HG02884 (cell line): ENCODE measurements at regions not wholly inside any gene's neighbourhood (a gene's known extent, or its start where the extent isn't known, plus 50 kb on each side); places are given as distances from the start of the nearest gene placed in this dataset.

ENCODE experiments used
- ATAC-seq: cut with Tn5 transposase; IDR thresholded peaks from one replicate; pipeline ENCODE4 v1.9.1; 2021; ENCODE audit warnings: mild to moderate bottlenecking, moderate library complexity; ENCODE audit not compliant: unreplicated experiment

DNA sequence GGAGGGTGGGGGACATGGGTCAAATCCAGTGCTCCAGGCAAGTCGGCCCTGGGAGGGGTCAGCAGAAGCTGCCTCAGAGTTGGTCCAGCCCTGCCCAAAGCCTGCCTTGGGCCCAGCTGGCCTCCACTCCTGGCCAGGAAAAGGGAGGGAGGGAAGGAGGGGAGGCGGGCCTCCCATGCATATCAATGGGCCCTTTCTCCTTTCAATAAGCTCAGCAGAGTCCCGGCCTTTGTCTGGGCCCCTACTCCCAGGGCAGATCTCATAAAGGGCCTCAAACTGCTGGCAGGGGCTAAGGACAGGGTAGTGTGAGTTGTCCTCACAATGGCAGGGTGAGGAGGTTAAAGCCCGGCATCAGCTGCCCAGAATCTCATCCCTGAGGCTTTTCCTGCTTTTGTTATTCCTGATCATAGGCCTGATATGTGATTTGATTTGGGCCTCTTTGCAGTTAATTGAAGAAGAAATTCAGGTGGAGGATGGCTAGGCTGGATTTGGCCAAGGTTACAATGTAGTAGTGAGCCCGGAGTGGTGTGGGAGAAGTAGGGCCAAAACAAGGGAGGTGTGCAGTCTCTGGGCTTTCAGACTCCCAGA is 121.1 kb upstream of the ATP6AP2 start:
- ATAC-seq, result no peak

DNA sequence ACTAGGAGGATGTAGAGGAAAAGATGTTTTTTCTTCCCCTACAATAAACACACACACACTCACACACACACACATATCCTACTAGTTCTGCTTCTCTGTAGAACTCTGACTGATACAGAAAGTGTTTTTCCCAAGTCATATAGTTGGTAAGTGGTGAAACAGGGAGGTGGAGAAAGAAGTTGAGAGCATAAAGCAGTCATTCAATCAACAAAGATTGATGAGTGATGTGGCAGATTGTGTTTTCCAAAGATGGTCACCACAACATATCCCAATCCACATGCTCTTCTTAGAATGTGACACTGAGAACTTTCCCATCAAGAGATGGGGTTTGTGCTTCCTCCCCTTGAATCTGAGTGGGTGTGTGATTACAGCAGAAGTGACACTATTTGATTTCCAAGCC is 123.4 kb upstream of the ATP6AP2 start:
- no peak for ATAC-seq

DNA sequence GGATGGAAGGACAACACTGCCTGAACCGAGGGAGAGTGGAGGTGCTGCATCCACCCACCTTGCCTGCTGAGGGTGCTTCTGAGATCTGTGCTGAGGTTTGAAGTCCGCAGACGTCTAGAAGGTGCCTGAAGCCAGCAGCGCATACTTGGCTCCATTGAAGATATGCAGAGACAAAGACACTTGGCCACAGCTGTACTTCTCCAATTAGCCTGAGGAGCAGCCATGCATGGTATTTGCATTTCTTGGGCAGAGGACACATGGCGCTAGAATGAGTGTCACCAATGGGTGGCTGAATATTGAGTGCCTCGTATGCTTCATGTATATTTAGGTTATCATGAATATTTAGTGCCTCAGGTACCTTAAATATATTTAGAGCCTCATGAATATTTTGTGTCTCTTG is 128.7 kb upstream of the ATP6AP2 start:
- no peak for ATAC-seq

DNA sequence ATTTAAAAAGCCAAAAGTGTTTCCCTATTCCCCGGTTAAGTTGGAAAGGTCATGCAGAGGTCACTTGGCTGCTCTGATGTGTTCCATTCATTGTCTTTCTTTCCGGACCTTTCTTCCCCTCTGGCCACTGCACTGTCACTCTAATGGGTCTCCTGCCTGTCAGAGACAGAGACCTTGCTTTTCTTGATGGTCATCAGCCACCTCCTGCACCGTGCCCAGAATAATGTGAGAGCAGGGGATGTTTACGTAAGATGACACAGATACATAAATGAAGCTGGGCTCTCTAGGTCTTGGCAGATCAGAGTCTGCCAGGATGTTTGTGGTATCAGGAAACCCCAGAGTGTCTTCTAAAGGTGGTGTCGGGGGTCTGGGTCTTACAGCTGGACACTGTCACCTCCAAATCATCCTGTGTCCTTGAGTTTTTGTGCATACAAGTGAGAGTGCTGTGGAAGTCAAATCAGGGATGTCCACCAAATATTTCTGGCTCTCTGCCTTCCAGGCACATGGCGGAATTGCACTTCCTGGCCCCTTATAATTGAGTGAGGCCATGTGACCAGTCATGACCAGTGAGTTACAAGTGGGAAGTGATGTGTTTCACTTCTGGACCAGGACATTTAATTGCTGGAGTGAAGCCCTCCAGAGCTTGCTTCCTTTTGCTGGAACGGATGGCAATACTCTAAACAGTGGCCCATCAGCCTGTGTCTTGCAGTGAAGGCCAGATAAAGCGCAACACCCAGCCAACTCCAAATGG is 130.6 kb upstream of the ATP6AP2 start:
- no peak for ATAC-seq

DNA sequence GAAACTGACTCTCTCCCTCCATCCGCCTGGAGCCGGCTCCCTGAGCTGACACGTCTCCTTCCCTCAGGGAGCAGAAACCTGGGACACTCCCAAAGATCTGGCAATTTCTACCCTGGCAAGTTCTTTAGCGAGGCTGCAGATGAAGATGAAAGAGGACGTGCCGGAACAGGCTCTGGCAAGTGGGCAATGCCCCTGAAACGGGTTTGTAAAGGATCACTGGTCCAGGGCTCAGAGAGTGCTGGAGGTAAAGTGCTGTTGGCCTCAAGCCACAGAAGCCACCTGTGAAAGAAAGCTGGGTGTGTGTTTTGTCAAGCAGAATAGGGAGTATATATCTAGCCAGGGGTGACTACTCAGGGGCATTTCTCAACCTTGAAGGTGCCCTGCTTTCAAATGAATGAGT is 131.4 kb upstream of the ATP6AP2 start:
- no peak for ATAC-seq

DNA sequence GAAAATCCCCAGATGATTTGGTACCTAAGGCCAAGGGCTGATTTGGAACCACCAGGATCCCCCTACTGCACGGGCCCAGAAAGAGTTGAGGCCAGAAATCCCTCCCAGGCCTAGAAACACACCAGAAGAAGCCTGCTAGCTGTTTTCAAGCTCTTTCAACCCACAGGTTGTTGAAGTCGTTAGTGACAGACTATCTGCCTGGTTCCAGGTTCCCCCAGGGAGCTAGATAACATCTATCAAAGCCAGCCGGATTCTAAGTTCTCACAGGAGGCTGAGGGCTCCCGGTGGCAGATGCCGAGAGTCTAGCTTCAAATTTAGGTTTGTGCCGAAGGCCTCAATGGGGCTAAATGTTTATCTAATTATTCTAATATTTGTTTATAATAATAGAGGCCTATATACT is 132.0 kb upstream of the ATP6AP2 start:
- no peak for ATAC-seq

DNA sequence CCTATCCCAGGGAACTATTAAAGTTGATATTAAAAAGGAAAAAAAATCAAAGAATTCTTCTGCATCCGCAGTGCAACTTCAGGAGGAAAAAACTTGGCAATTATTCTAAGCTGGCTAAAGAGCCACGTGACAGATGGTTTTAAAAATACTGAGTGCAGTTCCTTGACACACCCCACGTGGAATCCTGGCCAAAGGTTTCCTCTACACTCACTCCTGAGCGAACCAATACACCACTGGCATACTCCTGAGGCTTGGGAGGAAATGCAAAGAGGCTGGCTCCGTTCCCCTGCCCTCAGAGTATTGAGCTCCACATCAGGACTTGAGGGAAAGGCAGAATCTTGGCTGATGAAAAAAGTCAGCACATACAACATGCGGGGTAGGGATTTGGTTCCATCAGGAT is 133.8 kb upstream of the ATP6AP2 start:
- ATAC-seq, result no peak

DNA sequence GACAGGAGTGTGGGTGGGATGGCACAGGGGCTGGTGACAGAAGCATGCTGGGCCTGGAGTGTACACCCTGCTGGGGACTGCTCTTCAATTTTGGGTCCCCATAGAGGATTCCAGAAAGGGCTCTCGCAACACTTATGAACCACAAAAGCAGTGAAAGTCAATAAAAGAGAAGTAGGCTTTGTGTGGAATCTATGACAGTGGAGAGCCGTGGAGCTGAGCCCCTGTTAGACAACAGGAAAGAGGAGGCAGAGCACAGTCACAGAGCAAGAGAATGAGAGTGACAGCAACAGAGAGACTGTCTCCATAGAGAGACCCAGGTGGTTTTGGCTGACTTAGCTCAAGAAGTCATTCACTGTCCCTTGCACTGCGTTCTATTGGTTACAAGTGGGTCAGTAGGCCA is 135.1 kb upstream of the ATP6AP2 start:
- no peak for ATAC-seq

DNA sequence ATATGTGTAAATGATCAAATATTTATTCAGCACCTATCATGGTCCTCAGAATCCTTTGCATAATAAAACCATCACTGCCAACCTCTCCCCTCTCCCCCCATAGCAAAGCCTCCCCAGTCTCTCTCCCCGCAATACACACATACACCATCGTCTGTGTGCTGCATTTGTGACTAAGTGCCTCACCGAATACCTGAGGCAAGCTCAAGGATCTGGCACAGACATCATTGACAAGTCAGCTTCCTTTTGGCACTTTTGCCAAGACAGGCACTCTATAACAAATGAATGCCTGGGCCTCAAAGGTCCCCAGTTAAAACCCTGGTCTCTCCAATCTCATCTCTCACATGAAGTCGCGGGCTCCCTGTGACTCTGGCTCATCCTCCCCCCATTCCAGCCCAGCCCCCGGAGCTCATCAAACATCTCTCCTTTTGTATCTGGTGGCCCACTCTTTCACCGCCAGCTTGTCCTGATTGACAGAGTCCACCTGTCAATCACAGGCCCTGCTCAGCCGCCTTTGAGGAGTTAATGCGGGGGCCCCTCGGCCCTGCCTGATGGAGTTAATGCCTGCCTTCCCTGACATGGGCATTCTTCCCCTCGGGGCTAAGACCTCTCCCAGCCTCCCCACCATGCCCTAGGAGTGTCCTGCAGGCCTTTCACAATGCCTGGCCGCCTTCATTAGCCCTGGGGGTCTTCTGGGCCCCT is 135.8 kb upstream of the ATP6AP2 start:
- no peak for ATAC-seq

DNA sequence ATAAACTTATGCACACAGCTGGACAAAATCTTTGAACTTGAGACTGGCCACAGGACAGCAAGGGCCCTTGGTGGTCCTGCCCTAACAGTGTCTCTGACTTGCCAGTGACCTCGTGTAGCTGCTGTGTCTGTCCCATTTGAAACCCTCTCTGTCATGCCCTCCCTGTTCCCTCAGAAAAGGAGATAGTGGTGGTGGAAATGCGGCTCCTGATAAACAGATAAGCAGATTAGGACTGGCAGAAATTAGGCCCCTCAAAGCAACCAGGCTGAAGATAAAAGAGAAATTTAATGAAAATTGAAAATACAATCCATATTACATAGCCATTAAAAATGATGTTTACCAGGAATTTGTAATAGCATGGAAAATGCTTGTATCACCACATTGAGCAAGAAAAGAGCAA is 136.6 kb upstream of the ATP6AP2 start:
- no peak for ATAC-seq

DNA sequence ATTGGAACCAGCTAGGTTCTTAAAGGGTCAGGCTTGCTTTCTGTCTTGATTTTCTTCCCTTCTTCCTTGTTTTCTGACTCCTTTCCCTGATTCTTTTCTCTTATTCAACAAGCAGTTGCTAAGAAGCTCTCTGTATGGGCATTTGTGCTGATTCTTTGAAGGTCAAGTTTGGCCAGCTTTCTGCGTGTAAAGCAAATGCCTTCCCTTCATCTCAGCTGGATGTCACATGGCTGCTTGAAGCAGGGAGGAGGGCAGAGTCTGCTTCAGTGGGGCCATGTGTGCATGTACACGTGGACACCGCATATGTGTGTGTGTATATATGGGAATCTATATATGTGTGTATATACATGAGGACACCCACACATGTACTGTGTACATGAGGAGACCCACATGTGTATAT is 139.9 kb upstream of the ATP6AP2 start:
- no peak for ATAC-seq

DNA sequence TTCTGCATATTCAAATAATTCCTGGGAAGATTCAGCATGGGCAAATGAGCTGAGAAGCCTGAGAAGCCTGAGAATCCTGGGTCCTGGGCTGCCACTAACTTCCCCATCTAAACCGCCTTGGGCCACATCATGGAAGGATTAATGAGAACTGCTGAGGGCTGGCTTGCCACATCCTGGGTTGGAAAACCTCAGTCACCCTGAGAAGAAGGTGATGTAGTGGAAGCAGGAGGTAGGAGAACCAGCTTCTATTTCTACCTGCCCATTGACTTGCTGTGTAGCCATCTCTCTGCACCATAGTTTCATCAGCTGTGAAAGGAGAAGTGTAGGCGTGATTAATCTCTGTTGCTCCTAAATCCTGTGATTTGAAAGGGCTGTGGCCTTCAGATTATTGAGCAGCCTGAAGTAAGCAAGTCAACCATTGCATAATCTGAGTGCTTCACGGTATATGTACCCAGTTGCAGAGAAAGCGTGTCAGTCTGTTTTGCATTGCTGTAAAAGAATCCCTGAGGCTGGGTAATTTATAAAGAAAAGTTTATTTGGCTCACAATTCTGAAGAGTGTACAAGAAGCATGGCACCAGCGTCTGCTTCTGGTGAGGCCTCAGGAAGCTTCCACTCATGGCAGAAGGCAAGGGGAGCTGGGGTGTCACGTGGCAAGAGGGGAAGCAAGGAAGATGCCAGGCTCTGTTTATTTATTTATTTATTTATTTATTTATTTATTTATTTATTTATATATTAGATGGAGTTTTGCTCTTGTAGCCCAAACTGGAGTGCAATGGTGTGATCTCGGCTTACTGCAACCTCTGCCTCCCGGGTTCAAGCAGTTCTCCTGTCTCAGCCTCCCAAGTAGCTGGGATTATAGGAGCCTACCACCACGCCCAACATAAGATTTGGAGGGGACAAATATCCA is 140.9 kb upstream of the ATP6AP2 start:
- ATAC-seq, result no peak

DNA sequence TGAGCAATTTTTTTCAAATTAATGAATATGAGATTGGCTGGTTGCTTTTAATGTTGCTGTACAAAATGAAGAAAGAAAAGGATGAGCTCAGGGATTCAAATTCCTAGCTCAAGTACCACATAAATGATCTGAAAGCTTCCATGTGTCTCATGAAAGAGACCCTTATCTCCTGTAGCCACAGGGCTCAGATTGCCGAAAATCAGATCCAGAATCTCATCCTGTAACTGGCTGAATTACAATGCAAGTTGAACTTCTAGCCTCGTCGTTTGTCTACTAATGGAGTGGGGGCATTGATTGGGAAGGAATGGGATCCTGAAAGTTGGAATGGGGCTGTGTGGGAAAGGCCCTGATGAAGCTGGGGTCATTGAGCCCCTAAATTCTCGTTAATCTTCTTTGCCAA is 143.4 kb upstream of the ATP6AP2 start:
- ATAC-seq, result no peak

DNA sequence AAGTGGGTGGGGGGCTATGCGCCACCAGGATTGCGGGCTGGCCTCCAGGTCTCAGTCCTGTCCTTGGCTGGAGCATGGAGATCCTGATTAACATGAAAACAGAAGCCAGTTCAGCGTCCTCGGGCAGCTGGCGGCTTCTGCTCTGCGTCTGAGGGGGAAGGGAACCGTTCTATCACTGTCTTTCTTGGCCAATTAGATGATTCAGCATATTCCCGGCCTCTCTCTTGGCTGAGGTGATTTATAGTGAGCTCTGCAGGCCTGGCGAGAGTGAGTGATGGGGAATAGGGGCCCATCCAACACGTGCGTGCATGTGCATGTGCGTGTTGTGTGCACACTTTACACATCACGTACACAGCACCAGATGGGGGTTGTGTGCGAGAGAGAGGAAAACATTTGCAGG is 145.8 kb upstream of the ATP6AP2 start:
- ATAC-seq, result no peak

DNA sequence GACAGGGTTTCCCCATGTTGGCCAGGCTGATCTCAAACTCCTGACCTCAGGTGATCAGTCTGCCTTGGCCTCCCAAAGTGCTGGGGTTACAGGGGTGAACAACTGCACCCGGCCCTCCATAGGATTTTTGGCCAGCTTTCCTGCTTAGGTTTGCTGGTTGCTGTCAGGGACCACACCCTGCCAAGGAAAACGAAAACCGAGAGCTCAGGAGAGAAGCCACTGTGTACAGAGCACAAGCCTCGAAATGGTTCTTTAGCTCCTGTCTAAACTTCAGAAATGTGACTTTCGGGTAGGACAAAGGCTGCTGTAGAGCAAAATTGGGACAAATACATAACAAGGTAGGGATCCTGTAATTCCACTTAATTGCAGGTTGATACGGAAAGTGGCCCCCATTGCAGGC is 146.3 kb upstream of the ATP6AP2 start:
- no peak for ATAC-seq

DNA sequence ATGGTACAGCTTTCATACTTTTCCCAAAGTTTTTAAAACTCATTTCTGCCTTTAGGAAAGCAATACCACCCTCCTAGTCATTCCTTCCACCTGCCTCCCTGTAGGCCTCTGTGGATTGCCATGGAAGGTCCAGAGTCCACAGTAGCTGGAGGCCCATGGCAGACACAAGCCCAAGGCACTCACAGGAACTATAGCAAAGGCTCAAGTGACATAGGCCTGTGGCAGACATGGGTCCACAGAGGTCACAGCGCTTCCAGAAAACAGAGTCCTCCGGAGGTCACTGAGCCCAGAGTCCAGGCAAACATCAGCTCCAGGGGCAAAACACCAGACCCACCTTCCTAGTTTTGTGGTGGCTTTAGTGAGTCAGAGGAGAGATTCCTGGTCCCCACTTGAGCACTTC is 147.6 kb upstream of the ATP6AP2 start:
- ATAC-seq, result no peak

DNA sequence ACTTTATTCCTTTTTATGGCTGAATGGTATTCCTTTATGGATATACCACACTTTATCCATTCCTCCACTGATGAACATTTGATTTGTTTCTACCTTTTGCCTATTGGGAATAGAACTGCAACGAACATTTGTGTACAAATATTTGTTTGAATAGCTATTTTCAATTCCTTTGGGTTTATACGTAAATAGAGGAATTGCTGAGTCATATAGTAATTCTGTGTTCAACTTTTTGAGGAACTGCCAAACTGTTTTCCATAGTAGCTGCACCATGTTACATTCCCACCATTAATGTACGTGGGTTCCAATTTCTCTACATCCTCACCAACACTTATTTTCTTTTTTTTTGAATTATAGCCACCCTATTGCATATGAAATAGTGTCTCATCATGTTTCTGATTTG is 156.5 kb upstream of the ATP6AP2 start:
- ATAC-seq, result no peak

DNA sequence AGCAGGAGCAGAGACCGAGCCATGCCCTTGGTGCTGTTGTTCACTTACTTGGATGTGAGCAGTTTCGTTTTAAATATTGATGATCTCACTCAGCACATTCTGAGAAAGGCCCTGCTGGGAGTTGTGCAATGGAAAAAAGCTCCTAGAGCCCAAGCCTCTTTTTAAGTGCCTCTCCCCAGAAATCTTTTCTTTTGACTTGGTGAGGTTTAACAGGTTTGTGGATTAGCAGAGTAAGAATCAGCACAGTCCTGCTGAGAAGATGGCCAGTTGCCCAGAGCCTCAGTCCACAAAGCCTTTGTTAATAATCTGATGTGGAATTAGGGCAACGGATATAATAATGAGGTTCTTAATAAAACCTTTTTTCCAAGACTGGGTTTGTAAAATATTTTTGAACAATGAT is 157.5 kb upstream of the ATP6AP2 start:
- no peak for ATAC-seq

DNA sequence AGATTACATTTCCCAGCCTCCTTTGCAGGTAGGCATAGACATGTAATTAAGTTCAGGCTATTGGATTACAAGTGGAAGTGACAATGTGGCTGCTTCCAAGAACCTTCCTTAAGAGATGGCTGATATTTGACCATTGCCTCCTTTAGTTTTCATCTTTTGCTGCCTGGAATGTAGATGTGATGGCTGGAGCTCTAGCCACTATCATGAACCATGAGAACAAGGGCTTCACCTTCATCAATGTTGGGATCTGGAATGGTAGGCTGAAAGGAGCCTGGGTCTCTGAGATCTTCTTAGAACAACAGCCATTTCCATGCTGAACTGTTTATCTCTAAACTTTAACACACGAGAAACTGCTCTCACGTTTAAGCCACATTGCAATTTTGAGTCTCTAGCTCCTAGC is 158.7 kb upstream of the ATP6AP2 start:
- ATAC-seq, result no peak

DNA sequence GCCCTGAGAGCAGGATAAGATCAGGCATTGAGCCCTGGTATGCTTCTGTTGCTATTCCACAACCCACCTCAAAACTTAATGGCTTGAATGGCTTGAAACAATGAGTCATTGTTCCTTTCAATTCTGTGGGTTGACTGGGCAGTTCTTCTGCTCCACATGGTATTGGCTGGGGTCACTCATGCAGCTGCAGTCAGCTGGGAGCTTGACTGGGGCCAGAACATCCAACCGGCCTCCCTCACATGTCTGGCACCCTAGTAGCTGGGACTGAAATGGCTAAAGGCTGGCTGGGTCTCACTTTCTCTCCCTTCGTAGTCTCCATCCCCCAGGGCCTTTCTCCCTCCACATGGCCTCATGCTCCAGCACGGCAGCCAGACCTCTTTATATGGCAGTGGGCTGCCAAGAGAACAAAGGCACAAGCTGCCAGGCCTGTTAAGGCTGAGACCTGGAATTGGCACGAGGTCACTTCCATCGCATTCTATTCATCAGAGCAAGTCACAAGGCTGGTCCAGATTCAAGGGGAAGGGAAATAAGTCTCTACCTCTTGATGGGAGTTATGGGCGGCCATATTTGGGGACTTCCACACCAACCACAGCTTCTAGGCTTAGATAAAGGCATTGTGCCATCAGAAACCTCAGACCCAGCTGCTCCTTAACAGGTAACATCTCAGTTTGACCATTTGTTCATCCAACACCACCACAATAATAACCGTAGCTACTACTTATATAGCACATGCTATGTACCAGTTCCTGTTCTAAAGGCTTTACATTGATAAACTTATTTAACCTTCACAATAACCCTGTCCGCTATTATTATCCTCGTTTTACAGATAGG is 159.7 kb upstream of the ATP6AP2 start:
- ATAC-seq, result no peak

DNA sequence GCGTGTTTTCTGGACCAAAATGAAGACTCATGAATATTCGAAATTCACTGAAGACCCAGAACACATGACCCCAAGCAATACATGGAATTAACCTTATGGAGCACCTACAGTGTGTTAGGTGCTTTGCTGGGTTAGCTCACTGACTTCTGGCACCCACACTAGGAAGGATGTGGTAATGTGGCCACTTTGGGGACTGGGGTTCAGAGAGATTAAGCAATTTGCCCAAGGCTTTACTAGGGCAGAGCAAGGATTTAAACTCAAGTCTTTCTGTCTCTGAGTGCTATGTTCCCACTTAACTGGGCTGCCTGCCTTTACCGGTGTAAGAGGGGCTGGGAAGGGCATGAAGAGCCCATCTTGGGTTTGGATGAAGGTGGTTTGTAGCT is 162.0 kb upstream of the ATP6AP2 start:
- no peak for ATAC-seq
